ENCODE measurements at regions not wholly inside any gene's neighbourhood (a gene's known extent, or its start where the extent isn't known, plus 50 kb on each side); places are given as distances from the start of the nearest gene placed in this dataset.

DNA sequence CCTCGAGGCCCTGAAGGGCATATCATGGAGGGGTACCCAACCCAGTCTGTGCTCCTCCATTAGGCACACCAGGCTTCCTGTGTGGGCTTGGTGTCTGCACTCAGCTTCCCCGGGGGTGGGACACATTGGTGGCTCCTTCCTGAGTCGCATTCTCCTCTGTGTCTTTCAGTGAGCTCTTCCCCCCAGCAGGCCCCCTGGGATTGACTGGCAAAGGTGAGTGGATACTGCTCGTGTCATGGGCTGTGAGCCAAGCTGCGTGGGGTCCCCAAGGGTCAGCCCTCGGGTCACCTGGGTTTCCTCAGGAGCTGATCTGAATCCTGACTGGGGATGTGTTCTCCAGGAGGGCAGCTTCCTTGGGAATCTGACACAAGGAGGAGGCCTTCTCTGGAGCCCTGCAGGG is 231.0 kb downstream of the SNRPN start:
- no peak for FAIRE-seq
- no peak for DNase-seq (ENCODE audit: insufficient read length)
- TF ChIP-seq POLR2A (IDR thresholded peaks at IDR 0.05; ENCODE audit: low read depth, low read length) = no peak

DNA sequence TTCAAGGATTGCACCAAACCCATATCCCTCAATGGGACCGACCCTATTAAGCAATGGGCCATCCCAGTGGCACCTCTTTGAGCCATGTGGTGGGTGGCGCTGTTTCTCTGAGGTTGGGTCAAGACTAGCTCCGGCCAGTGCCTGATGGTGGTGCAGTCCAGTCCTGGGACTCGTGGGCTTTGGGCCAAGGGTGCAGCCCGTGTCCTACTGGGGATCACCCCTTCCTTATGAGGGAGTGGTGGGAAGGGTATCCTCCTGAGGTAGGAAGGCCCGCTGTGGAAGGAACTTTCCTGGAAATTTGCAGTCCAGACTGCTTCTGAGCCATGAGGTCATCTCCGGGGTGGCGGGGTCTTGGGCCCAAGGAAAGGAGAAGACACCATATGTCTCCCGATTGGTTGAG is 231.6 kb downstream of the SNRPN start:
- DNase-seq (ENCODE audit: insufficient read length) = no peak
- TF ChIP-seq POLR2A (IDR thresholded peaks at IDR 0.05; ENCODE audit: low read depth, low read length) (no peak), POLR2AphosphoS5 (IDR thresholded peaks at IDR 0.05; ENCODE audit: low read depth, low read length) (no peak), TAF1 (IDR thresholded peaks at IDR 0.05; ENCODE audit: borderline replicate concordance, low read depth, low read length) (no peak)
- no peak for FAIRE-seq

DNA sequence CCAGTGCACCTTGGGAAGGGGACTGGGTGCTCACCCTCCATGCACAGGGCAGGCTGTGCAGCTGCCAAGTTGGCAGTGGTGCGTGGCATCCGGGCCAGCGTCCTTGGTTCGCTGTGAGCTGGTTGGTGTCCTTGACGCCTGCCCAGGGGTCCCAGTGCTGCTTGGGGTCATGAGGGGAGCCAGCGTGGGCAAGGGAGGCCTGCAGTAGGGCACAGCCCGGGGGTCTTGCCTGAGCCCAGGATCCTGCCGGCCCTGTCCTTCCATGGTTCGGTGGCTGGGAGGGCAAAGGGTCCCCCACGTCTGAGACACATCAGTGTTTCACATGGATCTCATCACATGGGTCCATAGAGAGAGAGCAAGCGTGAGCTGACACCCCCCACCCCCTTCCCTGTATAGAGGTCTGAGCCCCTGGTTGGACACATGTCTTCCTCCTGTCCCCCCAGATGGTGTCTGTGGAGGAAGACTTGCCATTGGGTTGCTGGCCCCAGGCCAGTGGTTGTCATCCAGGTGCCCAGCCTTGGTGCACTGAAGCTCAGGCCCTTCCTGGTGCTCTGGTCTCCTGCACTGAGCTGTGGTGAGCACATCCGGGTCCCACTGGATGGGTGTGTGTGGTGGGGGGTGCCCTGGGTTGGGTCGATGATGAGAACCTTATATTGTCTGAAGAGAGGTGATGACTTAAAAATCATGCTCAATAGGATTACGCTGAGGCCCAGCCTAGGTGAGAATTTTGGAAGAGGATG is 232.3 kb downstream of the SNRPN start:
- no peak for FAIRE-seq

DNA sequence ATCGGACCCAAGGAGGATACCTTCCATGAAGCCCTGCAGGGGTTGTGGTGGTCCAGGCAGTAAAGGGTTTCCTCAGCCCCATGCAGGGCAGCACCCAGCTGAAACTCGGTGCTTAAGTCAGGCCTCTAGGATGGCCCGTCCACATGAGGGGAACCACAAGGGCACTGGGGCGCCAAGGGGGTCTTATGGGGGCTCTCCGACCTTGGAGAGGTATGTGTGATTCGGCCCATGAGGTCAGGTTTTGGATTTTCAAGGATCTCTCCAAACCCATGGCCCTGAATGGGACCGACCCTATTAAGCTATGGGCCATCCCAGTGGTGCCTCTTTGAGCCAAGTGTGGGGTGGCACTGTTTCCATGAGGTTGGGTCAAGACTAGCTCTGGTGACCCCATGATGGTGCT is 233.3 kb downstream of the SNRPN start:
- FAIRE-seq = no peak
- no peak for DNase-seq (ENCODE audit: insufficient read length)
- TF ChIP-seq POLR2AphosphoS5 (IDR thresholded peaks at IDR 0.05; ENCODE audit: low read depth, low read length) = no peak
- TF ChIP-seq POLR2A (IDR thresholded peaks at IDR 0.05; ENCODE audit: low read depth, low read length) = no peak
- TF ChIP-seq TAF1 (IDR thresholded peaks at IDR 0.05; ENCODE audit: borderline replicate concordance, low read depth, low read length) = no peak

More for the DNA sequence above, 232.3 kb downstream of the SNRPN start:
- no peak for TF ChIP-seq TAF1 (IDR thresholded peaks at IDR 0.05; ENCODE audit: borderline replicate concordance, low read depth, low read length)
- no peak for TF ChIP-seq POLR2AphosphoS5 (IDR thresholded peaks at IDR 0.05; ENCODE audit: low read depth, low read length)
- TF ChIP-seq POLR2A (IDR thresholded peaks at IDR 0.05; ENCODE audit: low read depth, low read length) = no peak
- DNase-seq (ENCODE audit: insufficient read length) = no peak

DNA sequence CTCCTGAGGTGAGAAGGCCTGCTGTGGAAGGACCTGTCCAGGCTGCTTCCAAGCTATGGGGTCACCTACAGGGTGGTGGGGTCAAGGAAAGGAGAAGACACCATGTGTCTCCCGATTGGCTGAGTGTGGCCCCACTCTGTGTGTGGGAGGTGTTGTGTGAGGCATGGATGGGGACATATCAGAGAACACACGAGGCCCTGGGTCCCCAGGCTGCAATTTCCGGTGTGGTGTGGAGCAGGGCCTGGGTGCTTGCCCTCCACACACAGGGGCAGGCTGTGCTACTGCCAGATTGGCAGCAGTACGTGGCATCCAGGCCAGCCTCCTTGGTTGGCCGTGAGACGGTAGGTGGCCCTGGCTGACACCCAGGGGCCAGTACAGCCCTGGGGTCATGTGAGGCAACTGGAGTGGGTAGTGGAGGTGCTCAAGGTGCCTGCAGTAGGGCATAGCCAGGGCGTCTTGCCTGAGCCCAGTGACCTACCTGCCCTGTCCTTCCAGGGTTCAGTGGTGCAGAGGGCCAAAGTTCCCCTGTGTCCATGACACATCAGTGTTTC is 233.8 kb downstream of the SNRPN start:
- TF ChIP-seq POLR2A (IDR thresholded peaks at IDR 0.05; ENCODE audit: low read depth, low read length) (no peak), TAF1 (IDR thresholded peaks at IDR 0.05; ENCODE audit: borderline replicate concordance, low read depth, low read length) (no peak), POLR2AphosphoS5 (IDR thresholded peaks at IDR 0.05; ENCODE audit: low read depth, low read length) (no peak)
- FAIRE-seq (no peak), DNase-seq (ENCODE audit: insufficient read length) (no peak)

DNA sequence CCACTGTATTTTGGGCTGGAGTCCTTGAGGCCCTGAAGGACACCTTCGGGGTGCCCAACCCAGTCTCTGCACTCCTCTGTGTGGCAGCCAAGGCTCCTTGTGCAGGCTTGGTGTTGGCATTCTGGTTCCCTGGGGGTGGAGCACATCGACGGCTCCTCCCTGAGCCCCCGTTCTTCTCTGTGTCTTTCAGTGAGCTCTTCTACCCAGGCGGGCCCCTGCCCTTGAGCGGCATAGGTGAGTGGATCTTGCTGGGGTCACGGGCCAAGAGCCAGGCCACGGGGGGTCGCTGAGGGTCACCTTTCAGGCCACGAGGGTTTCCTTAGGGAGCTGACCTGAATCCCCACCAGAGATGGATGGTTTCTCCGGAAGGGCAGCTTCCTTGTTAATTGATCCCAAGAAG is 234.8 kb downstream of the SNRPN start:
- TF ChIP-seq POLR2A (IDR thresholded peaks at IDR 0.05; ENCODE audit: low read depth, low read length) (no peak), POLR2AphosphoS5 (IDR thresholded peaks at IDR 0.05; ENCODE audit: low read depth, low read length) (no peak), TAF1 (IDR thresholded peaks at IDR 0.05; ENCODE audit: borderline replicate concordance, low read depth, low read length) (no peak)
- FAIRE-seq (no peak), DNase-seq (ENCODE audit: insufficient read length) (no peak)

DNA sequence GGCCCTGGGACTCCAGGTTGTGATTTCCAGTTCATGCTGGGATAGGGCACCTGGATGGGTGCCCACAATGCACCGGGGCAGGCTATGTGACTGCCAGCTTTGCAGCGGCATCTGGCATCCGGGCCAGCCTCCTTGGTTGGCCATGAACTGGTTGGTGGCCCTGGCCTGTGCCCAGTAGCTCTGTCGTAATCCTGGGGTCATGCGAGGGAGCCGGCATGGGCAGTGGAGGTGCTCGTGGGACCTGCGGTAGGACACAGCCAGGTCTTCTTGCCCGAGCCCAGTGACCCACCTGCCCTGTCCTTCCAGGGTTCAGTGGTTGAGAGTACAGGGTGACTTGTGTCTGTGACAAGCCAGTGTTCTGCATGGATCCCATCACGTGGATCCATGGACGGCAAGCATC is 237.9 kb downstream of the SNRPN start:
- TF ChIP-seq POLR2A (IDR thresholded peaks at IDR 0.05; ENCODE audit: low read depth, low read length) (no peak), TAF1 (IDR thresholded peaks at IDR 0.05; ENCODE audit: borderline replicate concordance, low read depth, low read length) (no peak), POLR2AphosphoS5 (IDR thresholded peaks at IDR 0.05; ENCODE audit: low read depth, low read length) (no peak)
- DNase-seq (ENCODE audit: insufficient read length) (no peak), FAIRE-seq (no peak)

DNA sequence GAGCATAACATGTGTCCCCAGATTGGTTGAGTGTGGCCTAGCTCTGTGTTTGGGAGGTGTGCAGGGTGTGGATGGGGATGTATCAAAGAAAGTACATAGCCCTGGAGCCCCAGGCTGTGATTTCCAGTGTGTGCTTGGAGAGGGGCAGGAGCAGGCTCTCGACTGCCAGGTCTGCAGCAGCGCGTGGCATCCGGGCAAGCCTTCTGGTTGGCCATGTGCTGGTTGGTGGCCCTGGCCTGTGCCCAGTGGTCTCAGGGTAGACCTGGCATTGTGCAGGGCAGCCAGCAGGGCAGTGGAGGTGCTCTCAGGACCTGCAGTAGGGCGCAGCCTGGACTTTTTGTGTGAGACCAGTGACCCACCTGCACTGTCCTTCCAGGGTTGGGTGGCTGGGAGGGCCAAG is 231.5 kb downstream of the UBE3A start:
- TF ChIP-seq TAF1 (IDR thresholded peaks at IDR 0.05; ENCODE audit: borderline replicate concordance, low read depth, low read length) (no peak), POLR2AphosphoS5 (IDR thresholded peaks at IDR 0.05; ENCODE audit: low read depth, low read length) (no peak), POLR2A (IDR thresholded peaks at IDR 0.05; ENCODE audit: low read depth, low read length) (no peak)
- FAIRE-seq = no peak
- DNase-seq (ENCODE audit: insufficient read length) = no peak

DNA sequence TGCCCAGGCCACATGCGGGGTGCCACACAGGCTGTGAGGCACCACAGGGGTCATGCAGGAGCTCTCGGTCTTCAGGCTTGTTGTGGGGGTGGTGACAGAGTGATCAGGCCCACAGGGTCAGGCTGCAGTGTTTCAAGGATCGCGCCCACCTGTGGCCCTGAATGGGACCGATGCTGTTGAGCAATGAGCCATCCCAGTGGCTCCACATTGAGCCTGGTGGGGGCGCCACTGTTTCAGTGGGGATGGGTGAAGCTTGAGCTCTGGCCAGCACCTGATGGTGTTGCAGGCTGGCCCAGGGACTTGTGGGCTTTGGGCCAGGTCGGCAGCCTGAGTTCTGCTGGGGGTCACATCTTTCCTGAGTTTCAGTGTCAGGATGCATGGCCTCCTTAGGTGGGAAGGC is 230.1 kb downstream of the UBE3A start:
- FAIRE-seq (no peak), DNase-seq (ENCODE audit: insufficient read length) (no peak)
- TF ChIP-seq POLR2AphosphoS5 (IDR thresholded peaks at IDR 0.05; ENCODE audit: low read depth, low read length) (no peak), POLR2A (IDR thresholded peaks at IDR 0.05; ENCODE audit: low read depth, low read length) (no peak), TAF1 (IDR thresholded peaks at IDR 0.05; ENCODE audit: borderline replicate concordance, low read depth, low read length) (no peak)

DNA sequence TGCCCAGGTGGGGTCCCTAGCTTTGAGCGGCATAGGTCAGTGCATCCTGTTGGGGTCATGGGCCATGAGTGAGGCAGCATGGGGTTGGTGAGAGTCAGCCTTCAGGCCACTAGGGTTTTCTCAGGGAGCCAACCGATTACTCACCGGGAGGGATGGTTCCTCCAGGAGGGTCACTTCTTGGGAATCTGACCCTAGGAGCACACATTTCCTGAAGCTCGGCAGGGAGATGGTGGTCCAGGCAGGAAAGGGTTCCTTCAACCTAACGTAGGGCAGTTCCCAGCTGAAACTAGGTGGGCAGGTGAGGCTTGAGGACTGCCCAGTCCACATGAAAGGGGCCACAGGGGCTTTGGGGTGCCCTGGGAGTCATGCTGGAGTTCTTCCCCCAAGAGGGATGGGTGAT is 218.0 kb downstream of the UBE3A start:
- TF ChIP-seq POLR2A (IDR thresholded peaks at IDR 0.05; ENCODE audit: low read depth, low read length) (no peak), TAF1 (IDR thresholded peaks at IDR 0.05; ENCODE audit: borderline replicate concordance, low read depth, low read length) (no peak), POLR2AphosphoS5 (IDR thresholded peaks at IDR 0.05; ENCODE audit: low read depth, low read length) (no peak)
- FAIRE-seq (no peak), DNase-seq (ENCODE audit: insufficient read length) (no peak)

DNA sequence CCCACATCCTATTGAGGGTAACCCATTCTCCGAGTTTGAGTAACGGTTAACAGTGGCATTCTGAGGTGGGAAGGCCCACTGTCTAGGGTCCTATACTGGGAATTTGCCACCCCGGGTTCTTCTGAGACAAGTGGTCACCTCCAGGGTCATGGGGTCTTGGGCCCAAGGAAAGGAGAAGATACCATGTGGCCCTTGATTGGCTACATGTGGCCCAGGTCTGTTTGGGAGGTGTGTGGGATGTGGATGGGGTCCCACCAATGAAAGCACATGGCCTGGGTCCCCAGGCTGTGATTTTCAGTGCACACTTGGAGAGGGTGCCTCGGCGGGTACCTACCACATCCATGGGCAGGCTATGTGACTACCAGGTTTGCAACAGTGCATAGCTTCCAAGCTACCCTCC is 214.4 kb downstream of the UBE3A start:
- FAIRE-seq = no peak
- TF ChIP-seq TAF1 (IDR thresholded peaks at IDR 0.05; ENCODE audit: borderline replicate concordance, low read depth, low read length) (no peak), POLR2AphosphoS5 (IDR thresholded peaks at IDR 0.05; ENCODE audit: low read depth, low read length) (no peak), POLR2A (IDR thresholded peaks at IDR 0.05; ENCODE audit: low read depth, low read length) (no peak)
- DNase-seq (ENCODE audit: insufficient read length) = no peak

DNA sequence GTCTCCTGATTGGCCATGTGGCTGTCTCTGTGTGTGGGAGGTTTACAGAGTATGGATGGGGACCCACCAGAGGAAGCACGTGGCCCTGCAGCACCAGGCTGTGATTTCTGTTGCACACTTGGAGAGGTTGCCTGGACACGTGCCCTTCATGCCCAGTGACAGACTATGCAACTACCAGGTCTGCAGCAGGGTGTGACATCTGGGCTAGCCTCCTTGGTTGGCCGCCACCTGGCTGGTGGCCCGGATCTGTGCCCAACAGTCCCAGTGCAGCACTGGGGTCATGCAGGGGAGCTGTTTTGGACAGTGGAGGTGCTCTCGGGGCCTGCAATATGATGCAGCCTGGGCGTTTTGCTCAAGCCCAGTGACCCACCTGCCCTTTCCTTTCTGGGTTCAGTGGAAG is 212.5 kb downstream of the UBE3A start:
- FAIRE-seq = no peak
- TF ChIP-seq POLR2A (IDR thresholded peaks at IDR 0.05; ENCODE audit: low read depth, low read length) (no peak), POLR2AphosphoS5 (IDR thresholded peaks at IDR 0.05; ENCODE audit: low read depth, low read length) (no peak), TAF1 (IDR thresholded peaks at IDR 0.05; ENCODE audit: borderline replicate concordance, low read depth, low read length) (no peak)
- DNase-seq (ENCODE audit: insufficient read length) = no peak
